ENCODE measurements at regions not wholly inside any gene's neighbourhood (a gene's known extent, or its start where the extent isn't known, plus 50 kb on each side); places are given as distances from the start of the nearest gene placed in this dataset.

DNA sequence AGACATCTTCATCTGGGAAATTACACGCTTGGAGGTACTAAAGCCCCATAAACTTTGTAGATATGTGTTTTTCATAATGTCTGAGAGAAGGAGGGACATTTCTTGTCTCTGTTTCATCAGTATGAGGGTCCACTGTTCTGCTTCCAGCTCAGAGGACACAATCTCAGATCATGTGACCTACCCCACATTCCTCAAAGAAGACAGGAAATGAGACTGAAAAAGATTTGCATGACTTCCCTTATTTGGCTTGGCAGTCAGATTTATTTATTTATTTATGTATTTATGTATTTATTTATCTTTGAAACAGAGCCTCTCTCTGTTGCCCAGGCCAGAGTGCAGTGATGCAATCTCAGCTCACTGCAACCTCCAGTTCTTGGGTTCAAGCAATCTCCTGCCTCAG, 463.7 kb upstream of the RGPD4 start:
- peak; percentile 1 for DNase-seq (ENCODE audit: low read depth, low spot score)
- in situ Hi-C loops (cut with HindIII; ENCODE audit: low pct_unique_long_range_greater_than_20kb, low sequenced_read_pairs): no loop called here

DNA sequence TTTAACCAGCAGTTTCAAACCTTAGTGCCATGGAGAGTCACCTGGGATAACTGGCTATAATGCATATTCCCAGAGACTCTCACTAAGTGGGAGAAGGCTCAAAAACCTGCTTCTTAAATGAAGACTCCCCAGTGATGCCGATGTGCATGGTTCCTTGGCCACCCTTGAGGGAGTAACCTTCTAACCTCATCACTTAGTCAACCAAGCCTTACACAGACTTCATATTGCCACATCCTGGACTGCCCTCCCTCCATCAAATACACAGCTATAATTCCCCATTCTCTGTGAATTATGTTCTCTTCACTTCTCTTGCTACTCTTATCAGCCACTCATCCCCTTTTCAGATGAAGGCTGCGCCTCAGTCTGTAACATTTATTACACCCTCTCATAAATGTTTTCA, 462.9 kb upstream of the RGPD4 start:
- in situ Hi-C loops (cut with HindIII; ENCODE audit: low pct_unique_long_range_greater_than_20kb, low sequenced_read_pairs): no loop called here
- DNase-seq (ENCODE audit: low read depth, low spot score): no peak

DNA sequence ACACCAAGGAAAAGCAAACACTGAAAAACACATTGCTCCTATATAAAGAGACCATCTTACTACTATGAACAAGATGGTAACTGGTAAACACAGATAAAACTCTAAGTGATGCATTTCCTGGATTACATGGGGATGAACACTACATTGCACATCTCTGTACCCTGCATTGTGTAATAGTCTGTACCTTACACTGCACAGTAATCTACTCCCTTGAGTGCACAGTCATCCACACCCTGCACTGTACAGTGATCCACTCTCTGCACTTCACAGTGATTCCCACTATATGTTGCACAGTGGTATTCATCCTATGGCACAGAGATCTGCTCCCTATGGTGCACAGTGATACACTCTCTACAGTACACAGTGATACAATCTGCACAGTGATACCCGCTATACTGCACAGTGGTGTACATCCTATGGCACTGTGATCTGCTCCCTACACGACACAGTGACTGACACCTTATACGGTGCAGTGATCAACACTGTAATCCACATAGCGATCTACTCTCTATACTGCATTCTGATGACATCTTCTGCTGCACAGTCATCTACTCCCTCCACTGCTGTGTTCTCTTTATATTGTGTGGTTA, 462.2 kb upstream of the RGPD4 start:
- in situ Hi-C loops (cut with HindIII; ENCODE audit: low pct_unique_long_range_greater_than_20kb, low sequenced_read_pairs): no loop called here
- DNase-seq (ENCODE audit: low read depth, low spot score): no peak

DNA sequence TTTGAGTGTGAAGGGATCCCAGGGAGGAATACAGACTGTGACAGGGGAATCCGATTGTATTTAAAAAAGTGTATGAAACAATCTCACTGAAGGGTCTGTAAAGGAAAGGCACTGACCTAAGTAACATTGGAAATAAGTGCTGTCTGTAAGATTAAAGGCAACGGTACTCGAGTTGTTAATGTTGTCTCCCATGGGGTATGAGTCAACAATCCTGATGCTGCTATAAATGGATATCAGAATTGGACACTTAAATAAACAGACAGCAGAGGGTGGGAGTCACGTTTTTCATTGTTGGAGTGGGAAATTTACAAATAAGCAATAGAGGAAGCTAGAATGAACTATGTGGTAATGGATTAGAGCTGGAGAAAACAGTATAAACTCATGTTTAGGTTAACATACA, 452.4 kb upstream of the RGPD4 start:
- peak; percentile 4 for DNase-seq (ENCODE audit: low read depth, low spot score)
- in situ Hi-C loops (cut with HindIII; ENCODE audit: low pct_unique_long_range_greater_than_20kb, low sequenced_read_pairs): no loop called here

DNA sequence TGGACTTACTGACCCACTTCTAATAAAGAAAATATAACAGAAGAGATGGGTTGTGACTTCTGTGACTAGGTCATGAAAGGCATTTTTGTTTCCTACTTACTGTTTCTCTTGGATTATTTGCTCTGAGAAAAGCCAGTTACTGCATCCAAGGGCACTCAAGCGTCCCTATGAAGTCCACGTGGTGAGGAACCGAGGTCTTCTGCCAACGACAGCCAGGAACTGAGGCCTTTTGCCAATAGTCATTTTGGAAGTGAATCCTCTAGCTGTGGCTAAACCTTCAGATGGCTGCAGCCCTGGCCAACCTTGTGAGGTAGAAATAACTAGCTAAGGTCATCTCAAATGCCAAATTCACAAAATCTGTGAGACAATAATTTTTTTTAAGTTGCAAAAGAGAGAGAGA, 449.8 kb upstream of the RGPD4 start:
- no peak for DNase-seq (ENCODE audit: low read depth, low spot score)
- in situ Hi-C loops (cut with HindIII; ENCODE audit: low pct_unique_long_range_greater_than_20kb, low sequenced_read_pairs): no loop called here

DNA sequence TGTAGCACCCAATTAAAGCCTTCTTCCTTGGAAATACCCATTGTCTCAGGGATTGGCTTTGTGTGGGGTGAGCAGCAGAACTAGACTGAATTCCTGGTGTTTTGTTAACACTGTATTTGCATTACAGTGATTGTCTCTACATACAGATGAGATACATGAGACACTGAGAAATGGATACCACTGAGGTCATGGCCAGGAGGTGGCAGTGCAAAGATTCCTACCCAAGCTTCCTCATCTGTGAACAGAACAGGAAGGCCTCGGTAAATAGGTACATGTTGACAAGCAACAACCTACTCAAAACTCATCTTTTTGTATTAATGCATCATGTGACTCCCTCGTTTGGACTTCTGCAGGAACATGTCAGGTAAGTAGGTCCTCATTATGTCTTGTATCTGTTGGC, 445.8 kb upstream of the RGPD4 start:
- in situ Hi-C loops (cut with HindIII; ENCODE audit: low pct_unique_long_range_greater_than_20kb, low sequenced_read_pairs): no loop called here
- peak; percentile 34 for DNase-seq (ENCODE audit: low read depth, low spot score)

DNA sequence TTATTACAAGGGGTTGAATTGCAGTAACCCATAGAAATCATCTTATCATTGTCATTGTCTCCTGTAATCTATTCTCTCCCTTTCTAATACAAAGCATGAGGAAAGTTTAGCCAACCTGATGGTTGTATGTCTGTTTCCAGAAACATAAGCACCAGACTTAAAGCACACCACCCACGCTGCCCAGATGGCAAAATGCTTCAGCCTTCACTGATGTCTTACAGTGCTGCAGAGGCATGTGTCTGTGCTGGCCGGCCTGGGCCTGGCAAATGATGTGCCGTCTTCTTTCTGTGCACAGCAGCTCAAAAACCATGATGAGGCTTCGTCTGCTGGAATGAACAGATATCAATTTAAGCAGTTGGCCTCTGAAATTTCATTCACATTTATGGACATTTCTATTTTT, 443.0 kb upstream of the RGPD4 start:
- no peak for DNase-seq (ENCODE audit: low read depth, low spot score)
- in situ Hi-C loops (cut with HindIII; ENCODE audit: low pct_unique_long_range_greater_than_20kb, low sequenced_read_pairs): no loop called here

DNA sequence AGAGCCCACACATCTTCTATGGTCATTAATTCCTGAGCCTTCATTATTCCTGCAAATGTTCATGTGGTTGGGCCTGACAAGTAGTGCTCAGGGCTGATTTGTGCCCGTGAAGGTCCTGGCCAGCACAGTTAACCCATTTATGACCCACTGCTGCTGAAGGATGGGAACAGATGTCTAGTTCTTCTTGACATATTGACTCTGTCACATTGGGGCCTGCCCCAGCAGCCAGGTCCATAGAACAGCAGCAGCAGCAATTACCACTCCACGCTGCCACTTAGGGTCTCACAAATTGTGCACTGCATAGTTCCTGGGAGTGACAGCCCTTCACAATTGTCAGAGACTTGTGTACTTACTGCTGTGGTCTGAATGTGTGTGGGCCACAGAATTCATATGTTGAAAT, 442.3 kb upstream of the RGPD4 start:
- in situ Hi-C loops (cut with HindIII; ENCODE audit: low pct_unique_long_range_greater_than_20kb, low sequenced_read_pairs): no loop called here

DNA sequence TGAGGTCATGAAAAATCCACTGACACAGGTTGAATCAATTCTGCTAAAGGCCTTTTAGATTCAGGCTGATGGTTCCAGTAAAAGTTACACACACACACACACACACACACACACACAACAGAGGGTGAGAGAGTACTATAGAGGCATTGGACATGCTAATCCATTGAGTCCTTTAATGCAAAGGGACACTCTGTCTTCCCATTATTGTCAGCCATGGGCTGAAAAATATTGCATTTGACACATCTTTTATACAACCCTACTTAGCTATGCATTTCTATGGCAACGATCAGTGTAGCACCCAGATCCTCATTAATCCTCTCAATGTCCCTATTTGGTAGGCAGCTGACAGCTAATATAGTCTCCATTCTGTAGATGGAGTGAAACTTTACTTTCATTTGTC, 440.8 kb upstream of the RGPD4 start:
- DNase-seq (ENCODE audit: low read depth, low spot score): no peak
- in situ Hi-C loops (cut with HindIII; ENCODE audit: low pct_unique_long_range_greater_than_20kb, low sequenced_read_pairs): no loop called here

More for the DNA sequence above, 442.3 kb upstream of the RGPD4 start:
- DNase-seq (ENCODE audit: low read depth, low spot score): no peak

DNA sequence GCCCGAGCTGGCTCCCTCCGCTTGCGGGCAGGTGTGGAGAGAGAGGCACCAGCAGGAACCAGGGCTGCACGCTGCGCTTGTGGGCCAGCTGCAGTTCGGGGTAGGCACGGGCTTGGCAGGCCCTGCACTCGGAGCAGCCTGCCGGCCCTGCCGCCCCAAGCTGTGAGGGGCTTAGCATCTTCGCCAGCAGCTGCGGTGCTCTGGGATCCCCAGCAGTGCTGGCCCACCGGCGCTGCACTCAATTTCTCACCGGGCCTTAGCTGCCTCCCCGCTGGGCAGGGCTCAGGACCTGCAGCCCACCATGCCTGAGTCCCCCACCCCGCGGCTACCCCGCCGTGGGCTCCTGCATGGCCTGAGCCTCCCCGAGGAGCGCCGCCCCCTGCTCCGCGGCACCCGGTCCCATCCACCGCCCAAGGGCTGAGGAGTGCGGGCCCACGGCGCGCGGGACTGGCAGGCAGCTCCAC, 434.4 kb upstream of the RGPD4 start:
- DNase-seq (ENCODE audit: low read depth, low spot score): no peak
- in situ Hi-C loops (cut with HindIII; ENCODE audit: low pct_unique_long_range_greater_than_20kb, low sequenced_read_pairs): no loop called here

DNA sequence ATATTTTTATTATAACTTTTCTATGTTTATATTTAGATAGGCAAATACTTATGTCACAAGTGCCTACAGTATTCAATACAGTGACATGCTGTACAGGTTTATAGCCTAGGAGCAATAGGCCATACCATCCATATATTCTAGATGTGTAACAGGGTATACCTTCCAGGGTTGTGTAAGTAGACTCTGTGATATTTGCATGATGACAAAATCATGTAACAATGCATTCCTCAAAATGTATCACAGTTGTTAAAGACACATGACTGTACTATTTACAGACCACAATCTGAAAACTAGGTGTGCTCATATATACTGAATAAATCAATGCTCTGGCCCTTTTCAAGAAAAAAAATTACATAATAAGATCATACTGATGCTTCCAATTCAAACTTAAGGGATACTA, 433.2 kb upstream of the RGPD4 start:
- in situ Hi-C loops (cut with HindIII; ENCODE audit: low pct_unique_long_range_greater_than_20kb, low sequenced_read_pairs): no loop called here
- no peak for DNase-seq (ENCODE audit: low read depth, low spot score)

DNA sequence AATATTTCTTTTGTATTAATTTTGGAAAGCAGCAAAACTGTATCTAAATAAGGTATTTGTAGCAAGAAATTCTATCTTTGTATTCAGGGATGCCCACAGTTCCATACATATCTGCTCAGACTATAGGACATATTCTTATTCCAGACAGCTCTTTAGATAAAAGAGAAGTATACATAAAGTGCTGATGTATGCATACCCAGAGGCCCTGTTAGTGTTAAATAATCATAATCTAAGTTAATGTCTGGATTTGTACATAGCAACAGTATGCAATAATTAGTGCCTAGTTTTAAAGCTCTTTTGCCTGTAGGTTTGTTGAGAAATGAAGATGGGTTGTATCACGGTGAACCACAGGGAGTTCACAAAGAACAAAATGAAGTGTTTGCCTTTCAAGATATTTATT, 428.0 kb upstream of the RGPD4 start:
- DNase-seq (ENCODE audit: low read depth, low spot score): no peak
- in situ Hi-C loops (cut with HindIII; ENCODE audit: low pct_unique_long_range_greater_than_20kb, low sequenced_read_pairs): no loop called here

DNA sequence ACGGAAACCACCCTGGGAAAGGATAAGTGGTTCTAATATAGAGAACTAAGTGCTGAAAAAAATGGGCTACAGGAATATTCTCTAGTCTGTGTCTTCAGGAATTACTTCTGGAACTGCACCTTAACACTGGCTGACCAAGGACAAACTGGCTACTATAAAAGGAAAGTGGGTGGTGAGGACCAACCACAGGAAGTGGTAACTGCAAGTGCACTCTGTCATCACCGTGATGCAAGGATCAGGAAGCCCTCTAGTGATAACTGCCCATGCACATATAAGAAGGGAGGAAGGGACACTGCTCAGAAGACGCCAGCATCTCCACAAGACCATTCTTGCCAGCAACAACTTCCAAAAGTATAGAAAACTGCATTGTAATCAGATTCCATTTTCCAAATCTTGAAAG, 424.4 kb upstream of the RGPD4 start:
- in situ Hi-C loops (cut with HindIII; ENCODE audit: low pct_unique_long_range_greater_than_20kb, low sequenced_read_pairs): no loop called here
- peak; percentile 45 for DNase-seq (ENCODE audit: low read depth, low spot score)

DNA sequence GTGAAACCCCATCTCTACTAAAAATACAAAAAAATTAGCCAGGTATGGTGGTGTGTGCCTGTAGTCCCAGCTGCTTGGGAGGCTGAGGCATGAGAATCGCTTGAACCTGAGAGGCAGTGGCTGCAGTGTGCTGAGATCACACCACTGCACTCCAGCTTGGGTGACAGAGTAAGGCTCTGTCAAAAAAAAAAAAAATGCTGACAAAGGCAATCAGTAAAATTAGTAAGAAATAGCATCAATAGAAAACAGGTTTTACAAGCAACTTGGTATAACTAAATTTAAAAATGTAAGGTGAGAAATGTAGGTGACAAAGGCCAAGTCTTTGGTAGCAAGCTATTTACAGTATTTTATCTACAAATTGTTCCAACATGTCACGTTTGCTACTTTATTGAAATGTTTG, 421.4 kb upstream of the RGPD4 start:
- DNase-seq (ENCODE audit: low read depth, low spot score): no peak
- in situ Hi-C loops (cut with HindIII; ENCODE audit: low pct_unique_long_range_greater_than_20kb, low sequenced_read_pairs): no loop called here

DNA sequence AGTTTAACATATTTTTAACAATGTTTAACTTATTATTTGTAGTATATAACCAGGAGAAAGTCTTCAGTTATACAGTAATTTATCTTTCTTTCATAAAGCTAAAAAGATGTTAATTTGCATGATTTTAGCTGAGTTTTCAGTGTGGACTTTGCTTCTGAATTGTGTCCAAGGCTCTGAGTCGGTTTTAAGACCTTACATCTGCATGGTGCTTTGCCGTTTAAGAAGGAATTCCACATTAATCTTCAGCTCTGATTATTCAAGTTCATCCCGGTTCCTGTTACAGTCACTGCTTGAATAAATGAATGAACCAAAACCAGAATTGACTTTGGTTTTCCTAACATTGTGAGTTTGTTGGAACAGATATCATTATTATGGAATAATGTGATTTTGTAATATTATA, 419.7 kb upstream of the RGPD4 start:
- in situ Hi-C loops (cut with HindIII; ENCODE audit: low pct_unique_long_range_greater_than_20kb, low sequenced_read_pairs): no loop called here
- DNase-seq (ENCODE audit: low read depth, low spot score): no peak

DNA sequence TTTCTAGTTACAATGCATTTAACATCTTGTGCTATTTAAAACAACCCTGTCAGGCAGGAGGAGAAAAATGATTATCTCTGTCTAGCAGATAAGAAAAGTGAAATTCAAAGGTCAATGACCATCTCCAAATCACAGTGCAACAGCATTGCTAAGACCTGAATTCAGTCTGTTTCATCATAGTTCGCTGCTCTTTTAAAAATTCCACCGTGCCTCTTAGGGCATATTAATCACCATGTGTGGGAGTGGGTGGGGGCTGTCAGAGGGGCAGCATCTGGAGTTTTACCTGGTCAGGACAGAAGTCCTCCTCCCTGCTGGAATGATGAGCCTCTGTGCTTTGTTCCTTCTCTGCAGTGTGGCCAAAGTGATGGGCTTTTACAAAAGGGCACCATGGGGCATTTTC, 418.7 kb upstream of the RGPD4 start:
- DNase-seq (ENCODE audit: low read depth, low spot score): no peak
- in situ Hi-C loops (cut with HindIII; ENCODE audit: low pct_unique_long_range_greater_than_20kb, low sequenced_read_pairs): no loop called here

DNA sequence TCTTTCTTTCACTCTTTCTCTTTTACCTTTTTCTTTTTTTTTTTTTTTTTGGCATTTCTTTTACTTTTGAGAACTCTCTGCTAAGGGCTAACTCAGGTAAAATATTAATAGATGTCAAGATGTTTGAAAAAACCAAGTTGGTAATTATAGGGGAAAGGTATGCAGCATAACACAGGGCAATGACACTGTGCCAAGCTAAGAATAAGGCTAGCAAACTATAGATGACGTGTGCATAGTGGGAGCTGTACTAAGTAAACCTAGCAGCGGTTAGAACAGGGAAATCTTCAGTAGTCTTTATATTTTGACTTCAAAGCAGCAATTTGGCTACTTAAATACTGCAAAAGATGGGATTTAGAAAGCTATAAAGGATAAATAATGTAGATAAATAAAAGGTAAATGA, 415.4 kb upstream of the RGPD4 start:
- in situ Hi-C loops (cut with HindIII; ENCODE audit: low pct_unique_long_range_greater_than_20kb, low sequenced_read_pairs): no loop called here
- no peak for DNase-seq (ENCODE audit: low read depth, low spot score)

DNA sequence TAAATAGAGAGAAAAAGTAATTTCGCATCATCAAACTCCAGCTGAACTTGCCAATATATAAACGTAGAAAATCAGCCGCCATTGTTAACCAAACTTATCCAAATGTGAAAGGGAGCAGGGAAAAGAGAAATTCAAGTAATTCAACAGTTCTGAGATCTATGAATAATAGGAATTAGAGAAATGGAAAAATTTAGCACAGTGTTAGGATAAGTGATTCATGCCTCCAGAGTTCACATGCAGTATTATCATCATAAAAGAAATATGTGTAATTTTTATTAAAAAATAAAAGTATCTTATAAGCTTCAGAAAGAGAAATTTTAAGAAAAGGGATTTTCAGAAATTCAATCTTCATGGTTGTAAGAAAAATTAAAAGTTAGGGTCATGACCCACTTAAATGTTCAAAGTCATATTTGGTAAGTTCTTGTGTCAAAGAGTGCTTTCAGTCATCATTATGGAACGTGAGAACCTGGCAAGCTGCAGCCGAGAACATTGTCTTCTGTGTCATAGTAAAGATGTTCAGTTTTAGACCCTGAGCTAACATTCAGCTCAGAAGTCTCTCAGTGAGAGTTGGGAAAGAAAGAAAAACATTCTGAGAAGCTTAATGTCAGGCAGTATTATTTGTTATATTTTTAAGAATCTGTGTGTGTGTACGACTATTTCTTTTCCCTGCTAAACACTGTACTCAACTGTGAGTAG, 414.3 kb upstream of the RGPD4 start:
- in situ Hi-C loops (cut with HindIII; ENCODE audit: low pct_unique_long_range_greater_than_20kb, low sequenced_read_pairs): no loop called here
- DNase-seq (ENCODE audit: low read depth, low spot score): no peak

DNA sequence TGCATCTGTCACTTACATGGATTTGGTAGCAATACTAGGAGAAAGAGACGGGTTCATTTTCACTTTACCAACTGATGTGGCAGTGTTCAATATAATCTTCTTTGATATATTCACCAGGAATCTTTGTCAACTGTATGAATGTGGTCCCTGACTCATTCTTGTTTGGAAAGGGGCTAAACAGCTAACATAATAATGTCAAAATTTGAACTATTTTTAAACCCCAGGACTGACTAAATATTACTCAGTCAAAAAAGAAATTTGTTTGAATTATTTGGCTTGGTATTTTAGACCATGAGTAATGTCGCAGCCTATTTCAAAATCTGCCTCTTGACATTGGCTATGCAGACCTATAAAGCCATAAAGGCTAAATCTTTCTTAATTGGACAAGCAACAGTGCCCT, 413.7 kb upstream of the RGPD4 start:
- DNase-seq (ENCODE audit: low read depth, low spot score): no peak
- in situ Hi-C loops (cut with HindIII; ENCODE audit: low pct_unique_long_range_greater_than_20kb, low sequenced_read_pairs): no loop called here

DNA sequence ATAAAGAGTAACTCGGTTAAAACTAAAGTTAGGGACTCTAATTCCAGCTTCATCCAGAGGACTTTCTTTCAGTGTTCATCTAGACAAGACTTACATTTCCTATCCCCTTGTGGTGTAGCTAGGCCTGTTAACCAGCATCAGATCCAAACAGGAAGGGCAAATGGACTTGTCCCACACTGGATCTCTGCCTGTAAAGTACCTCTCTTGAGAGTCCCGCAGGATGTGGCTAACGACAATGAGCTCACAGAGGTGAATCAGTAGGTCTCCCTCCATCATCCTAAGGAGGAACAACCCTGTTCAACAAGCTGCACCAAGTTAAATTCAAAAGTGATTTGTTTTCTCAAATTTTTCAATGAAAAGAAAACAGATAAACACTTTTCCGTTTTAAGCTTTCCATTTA, 412.3 kb upstream of the RGPD4 start:
- in situ Hi-C loops (cut with HindIII; ENCODE audit: low pct_unique_long_range_greater_than_20kb, low sequenced_read_pairs): no loop called here
- DNase-seq (ENCODE audit: low read depth, low spot score): no peak
